Activated T-helper 17 cell treated with anti-CD3 and anti-CD28 coated beads, Interleukin-2, amount 50 U/mL, for 72 hours (primary cell): ENCODE measurements at regions not wholly inside any gene's neighbourhood (a gene's known extent, or its start where the extent isn't known, plus 50 kb on each side); places are given as distances from the start of the nearest gene placed in this dataset.

ENCODE experiments used
- ATAC-seq: fragments of 150-1000 bp; cut with Tn5 transposase; replicated peaks from 2 replicates; pipeline ENCODE4 v1.10.0; 2021; ENCODE audit warnings: mild to moderate bottlenecking, moderate library complexity
- H3K27ac Mint-ChIP-seq: one replicate; pipeline ENCODE4 v1.8.0; 2022; ENCODE audit warnings: mixed read lengths
- H3K27me3 Mint-ChIP-seq: one replicate; pipeline ENCODE4 v1.8.0; 2022; ENCODE audit warnings: mixed read lengths
- H3K36me3 Mint-ChIP-seq: one replicate; pipeline ENCODE4 v1.8.0; 2022; ENCODE audit warnings: low read depth, mild to moderate bottlenecking, mixed read lengths
- H3K4me1 Mint-ChIP-seq: one replicate; pipeline ENCODE4 v1.8.0; 2022; ENCODE audit warnings: mixed read lengths
- H3K4me3 Mint-ChIP-seq: one replicate; pipeline ENCODE4 v1.8.0; 2022; ENCODE audit warnings: mild to moderate bottlenecking, mixed read lengths
- H3K9me3 Mint-ChIP-seq: one replicate; pipeline ENCODE4 v1.8.0; 2022; ENCODE audit warnings: mixed read lengths

- H3K4me1 Mint-ChIP-seq, result no peaks in the 10 kb centered on the region
- H3K27ac Mint-ChIP-seq, result no peak overlapping the region
- H3K9me3 Mint-ChIP-seq, result no peaks in the 10 kb centered on the region
- ATAC-seq, result peak; percentile 32
- peaks cover 30% of the 10 kb centered on the region for H3K27me3 Mint-ChIP-seq
- no peak overlapping the region for H3K4me3 Mint-ChIP-seq
- H3K36me3 Mint-ChIP-seq, result no peaks in the 10 kb centered on the region
Measured at GRCh38 chr18:34971313-34971712, 69.9 kb upstream of the MAPRE2 start.

- ATAC-seq, result no peak
- Mint-ChIP-seq H3K4me3 (no peak overlapping the region), H3K4me1 (peaks cover 2% of the 10 kb centered on the region), H3K9me3 (no peaks in the 10 kb centered on the region), H3K36me3 (no peaks in the 10 kb centered on the region), H3K27me3 (peaks cover 33% of the 10 kb centered on the region), H3K27ac (no peak overlapping the region)
Measured at GRCh38 chr18:34972765-34973414, 68.3 kb upstream of the MAPRE2 start.

GRCh38 chr18:34976123-34976522 lies 65.1 kb upstream of the MAPRE2 start:
- no peaks in the 10 kb centered on the region for H3K9me3 Mint-ChIP-seq
- peaks cover 29% of the 10 kb centered on the region for H3K27me3 Mint-ChIP-seq
- H3K27ac Mint-ChIP-seq, result no peak overlapping the region
- ATAC-seq, result no peak
- H3K36me3 Mint-ChIP-seq, result no peaks in the 10 kb centered on the region
- peaks cover 17% of the 10 kb centered on the region for H3K4me1 Mint-ChIP-seq
- peak overlapping the region; percentile 80 for H3K4me3 Mint-ChIP-seq

GRCh38 chr18:34976534-34976898 lies 64.7 kb upstream of the MAPRE2 start:
- peaks cover 17% of the 10 kb centered on the region for H3K4me1 Mint-ChIP-seq
- no peak overlapping the region for H3K27ac Mint-ChIP-seq
- no peak for ATAC-seq
- no peaks in the 10 kb centered on the region for H3K36me3 Mint-ChIP-seq
- peaks cover 29% of the 10 kb centered on the region for H3K27me3 Mint-ChIP-seq
- H3K9me3 Mint-ChIP-seq, result no peaks in the 10 kb centered on the region
- peak overlapping the region; percentile 80 for H3K4me3 Mint-ChIP-seq

GRCh38 chr18:34976899-34977837 lies 64.0 kb upstream of the MAPRE2 start:
- Mint-ChIP-seq H3K9me3 (no peaks in the 10 kb centered on the region), H3K36me3 (no peaks in the 10 kb centered on the region), H3K27ac (no peak overlapping the region), H3K4me3 (peak overlapping the region; percentile 80), H3K27me3 (peaks cover 29% of the 10 kb centered on the region), H3K4me1 (peaks cover 17% of the 10 kb centered on the region)
- ATAC-seq, result peak; percentile 30

- ATAC-seq, result peak; percentile 36
- H3K4me1 Mint-ChIP-seq, result peaks cover 17% of the 10 kb centered on the region
- no peaks in the 10 kb centered on the region for H3K36me3 Mint-ChIP-seq
- peak overlapping the region; percentile 89 for H3K27ac Mint-ChIP-seq
- H3K27me3 Mint-ChIP-seq, result peaks cover 25% of the 10 kb centered on the region
- no peaks in the 10 kb centered on the region for H3K9me3 Mint-ChIP-seq
- H3K4me3 Mint-ChIP-seq, result peak overlapping the region; percentile 80
Measured at GRCh38 chr18:34977838-34978532, 63.2 kb upstream of the MAPRE2 start.

GRCh38 chr18:34978533-34978893 lies 62.7 kb upstream of the MAPRE2 start:
- Mint-ChIP-seq H3K36me3 (no peaks in the 10 kb centered on the region), H3K9me3 (no peaks in the 10 kb centered on the region), H3K27me3 (peaks cover 22% of the 10 kb centered on the region), H3K4me1 (peaks cover 17% of the 10 kb centered on the region), H3K27ac (peak overlapping the region; percentile 89), H3K4me3 (peak overlapping the region; percentile 80)
- no peak for ATAC-seq

- ATAC-seq, result peak; percentile 88
- Mint-ChIP-seq H3K27ac (peak overlapping the region; percentile 89), H3K4me3 (peak overlapping the region; percentile 80), H3K36me3 (no peaks in the 10 kb centered on the region), H3K27me3 (peaks cover 22% of the 10 kb centered on the region), H3K4me1 (peaks cover 17% of the 10 kb centered on the region), H3K9me3 (no peaks in the 10 kb centered on the region)
Measured at GRCh38 chr18:34978953-34979608, 62.1 kb upstream of the MAPRE2 start.

- ATAC-seq, result no peak
Measured at GRCh38 chr18:34981487-34981886, 59.7 kb upstream of the MAPRE2 start.

GRCh38 chr18:34985963-34986362 lies 55.2 kb upstream of the MAPRE2 start:
- H3K9me3 Mint-ChIP-seq, result no peaks in the 10 kb centered on the region
- peak; percentile 51 for ATAC-seq
- no peaks in the 10 kb centered on the region for H3K36me3 Mint-ChIP-seq
- H3K27me3 Mint-ChIP-seq, result peaks cover 5% of the 10 kb centered on the region
- H3K4me1 Mint-ChIP-seq, result no peaks in the 10 kb centered on the region
- no peak overlapping the region for H3K27ac Mint-ChIP-seq
- no peak overlapping the region for H3K4me3 Mint-ChIP-seq

More at GRCh38 chr18:34981487-34981886, 59.7 kb upstream of the MAPRE2 start:
- Mint-ChIP-seq H3K27ac (no peak overlapping the region), H3K9me3 (no peaks in the 10 kb centered on the region), H3K4me1 (peaks cover 17% of the 10 kb centered on the region), H3K4me3 (no peak overlapping the region), H3K36me3 (no peaks in the 10 kb centered on the region), H3K27me3 (peaks cover 2% of the 10 kb centered on the region)

GRCh38 chr18:34990597-34990996 lies 50.6 kb upstream of the MAPRE2 start:
- H3K4me1 Mint-ChIP-seq, result peaks cover 4% of the 10 kb centered on the region
- H3K27ac Mint-ChIP-seq, result no peak overlapping the region
- H3K9me3 Mint-ChIP-seq, result no peaks in the 10 kb centered on the region
- no peaks in the 10 kb centered on the region for H3K36me3 Mint-ChIP-seq
- H3K27me3 Mint-ChIP-seq, result peaks cover 8% of the 10 kb centered on the region
- no peak for ATAC-seq
- no peak overlapping the region for H3K4me3 Mint-ChIP-seq

GRCh38 chr18:34991152-34991551 lies 50.1 kb upstream of the MAPRE2 start:
- H3K36me3 Mint-ChIP-seq, result no peaks in the 10 kb centered on the region
- peaks cover 4% of the 10 kb centered on the region for H3K4me1 Mint-ChIP-seq
- no peak overlapping the region for H3K4me3 Mint-ChIP-seq
- H3K9me3 Mint-ChIP-seq, result no peaks in the 10 kb centered on the region
- no peak overlapping the region for H3K27ac Mint-ChIP-seq
- peaks cover 8% of the 10 kb centered on the region for H3K27me3 Mint-ChIP-seq
- ATAC-seq, result no peak
